ENCODE measurements at regions not wholly inside any gene's neighbourhood (a gene's known extent, or its start where the extent isn't known, plus 50 kb on each side); places are given as distances from the start of the nearest gene placed in this dataset.
A peak's percentile ranks its signal among the peaks of the same experiment; 100 is the strongest.

DNA sequence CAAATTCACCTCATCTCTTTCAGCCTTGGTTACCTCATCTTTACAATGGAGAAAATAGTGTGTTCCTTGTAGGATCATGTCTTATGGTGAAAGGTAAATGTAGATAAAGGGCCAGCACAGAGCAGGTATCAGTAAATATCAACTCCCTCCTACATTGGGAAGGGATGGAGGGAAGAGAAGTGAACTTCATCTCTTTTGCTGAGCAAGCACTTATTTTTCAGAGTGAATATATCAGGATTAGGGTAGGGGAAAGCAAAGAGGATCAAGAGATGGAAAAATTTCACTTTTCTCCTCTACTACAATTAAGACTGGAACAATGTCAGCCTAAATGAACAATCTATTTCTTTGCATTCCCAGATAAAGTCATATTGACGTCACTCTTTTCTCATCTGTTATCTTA lies 193.8 kb upstream of the JUN start:
- TF ChIP-seq, protein P1, sequence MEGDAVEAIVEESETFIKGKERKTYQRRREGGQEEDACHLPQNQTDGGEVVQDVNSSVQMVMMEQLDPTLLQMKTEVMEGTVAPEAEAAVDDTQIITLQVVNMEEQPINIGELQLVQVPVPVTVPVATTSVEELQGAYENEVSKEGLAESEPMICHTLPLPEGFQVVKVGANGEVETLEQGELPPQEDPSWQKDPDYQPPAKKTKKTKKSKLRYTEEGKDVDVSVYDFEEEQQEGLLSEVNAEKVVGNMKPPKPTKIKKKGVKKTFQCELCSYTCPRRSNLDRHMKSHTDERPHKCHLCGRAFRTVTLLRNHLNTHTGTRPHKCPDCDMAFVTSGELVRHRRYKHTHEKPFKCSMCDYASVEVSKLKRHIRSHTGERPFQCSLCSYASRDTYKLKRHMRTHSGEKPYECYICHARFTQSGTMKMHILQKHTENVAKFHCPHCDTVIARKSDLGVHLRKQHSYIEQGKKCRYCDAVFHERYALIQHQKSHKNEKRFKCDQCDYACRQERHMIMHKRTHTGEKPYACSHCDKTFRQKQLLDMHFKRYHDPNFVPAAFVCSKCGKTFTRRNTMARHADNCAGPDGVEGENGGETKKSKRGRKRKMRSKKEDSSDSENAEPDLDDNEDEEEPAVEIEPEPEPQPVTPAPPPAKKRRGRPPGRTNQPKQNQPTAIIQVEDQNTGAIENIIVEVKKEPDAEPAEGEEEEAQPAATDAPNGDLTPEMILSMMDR (IDR thresholded peaks at IDR 0.05; ENCODE audit: low read depth, low read length): no peak
- no peak for DNase-seq (ENCODE audit: low read depth in 2 of 2)
- no peak overlapping the region for H3K4me3 ChIP-seq (replicated peaks in 1 of 2; ENCODE audit: low read depth in 2 of 2, low read length in 2 of 2)

GRCh38 chr1:58978096-58978495 lies 194.2 kb upstream of the JUN start:
- H3K4me3 ChIP-seq (replicated peaks in 1 of 2; ENCODE audit: low read depth in 2 of 2, low read length in 2 of 2): no peak overlapping the region
- TF ChIP-seq, protein P1 (IDR thresholded peaks at IDR 0.05; ENCODE audit: low read depth, low read length): no peak
- no peak for DNase-seq (ENCODE audit: low read depth in 2 of 2)

DNA sequence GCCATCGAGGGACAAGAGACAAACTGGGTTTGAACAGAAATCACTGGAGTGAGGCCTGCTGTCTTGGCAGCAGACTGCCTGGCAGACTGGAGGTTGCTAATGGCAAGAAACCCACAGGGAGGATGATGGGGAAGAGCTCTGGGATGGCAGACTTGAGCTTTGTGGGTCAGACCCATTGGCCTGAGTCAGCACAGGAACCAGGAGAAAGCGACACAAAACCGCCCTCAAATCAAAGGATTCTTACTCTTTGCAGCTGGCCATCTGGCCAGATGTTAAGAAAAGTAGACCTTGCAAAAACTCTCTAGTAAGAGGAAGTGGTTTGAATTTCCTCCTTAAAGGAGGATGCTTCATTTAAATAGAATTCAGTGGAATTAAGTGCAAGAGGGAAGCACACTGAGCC lies 195.2 kb upstream of the JUN start:
- H3K4me3 ChIP-seq (replicated peaks in 1 of 2; ENCODE audit: low read depth in 2 of 2, low read length in 2 of 2): no peak overlapping the region
- TF ChIP-seq, protein P1 (IDR thresholded peaks at IDR 0.05; ENCODE audit: low read depth, low read length): no peak
- DNase-seq (ENCODE audit: low read depth in 2 of 2): peak in 1 of 2 donors; percentile 15

DNA sequence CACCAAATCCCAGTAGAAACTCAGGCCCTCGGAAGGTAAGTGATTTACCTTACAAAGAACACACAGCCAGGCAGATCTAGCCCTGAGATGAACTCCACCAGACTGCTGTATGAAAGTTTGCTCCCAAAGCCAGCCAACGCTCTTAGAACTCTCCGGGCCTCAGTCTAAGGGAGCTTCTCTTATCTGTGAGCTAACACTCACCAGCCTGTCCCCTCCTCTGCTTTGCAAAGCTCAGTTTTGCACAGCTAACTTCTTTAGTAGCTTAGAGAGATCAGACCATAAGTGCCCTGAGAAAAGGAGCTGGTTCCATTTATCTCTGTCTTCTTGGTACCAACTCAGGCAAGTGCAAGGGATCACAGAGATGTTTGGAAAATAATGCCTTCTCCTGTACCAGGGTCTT lies 195.8 kb upstream of the JUN start:
- DNase-seq (ENCODE audit: low read depth in 2 of 2): no peak
- TF ChIP-seq, protein P1 (IDR thresholded peaks at IDR 0.05; ENCODE audit: low read depth, low read length): no peak

GRCh38 chr1:58981392-58981791 lies 197.5 kb upstream of the JUN start:
- no peak overlapping the region for H3K4me3 ChIP-seq (replicated peaks in 1 of 2; ENCODE audit: low read depth in 2 of 2, low read length in 2 of 2)
- no peak for DNase-seq (ENCODE audit: low read depth in 2 of 2)
- TF ChIP-seq, protein P1 (IDR thresholded peaks at IDR 0.05; ENCODE audit: low read depth, low read length): no peak

More for the DNA sequence above, 195.8 kb upstream of the JUN start:
- no peak overlapping the region for H3K4me3 ChIP-seq (replicated peaks in 1 of 2; ENCODE audit: low read depth in 2 of 2, low read length in 2 of 2)

- peak in 1 of 2 donors; percentile 17 for DNase-seq (ENCODE audit: low read depth in 2 of 2)
Measured at GRCh38 chr1:58982259-58982998, 198.6 kb upstream of the JUN start.

More at GRCh38 chr1:58982259-58982998, 198.6 kb upstream of the JUN start:
- TF ChIP-seq, protein P1 (IDR thresholded peaks at IDR 0.05; ENCODE audit: low read depth, low read length): no peak
- H3K4me3 ChIP-seq (replicated peaks in 1 of 2; ENCODE audit: low read depth in 2 of 2, low read length in 2 of 2): no peak overlapping the region

Data from cardiac fibroblast (primary cell).